Fibroblast of skin of left biceps (primary cell): ENCODE measurements at regions not wholly inside any gene's neighbourhood (a gene's known extent, or its start where the extent isn't known, plus 50 kb on each side); places are given as distances from the start of the nearest gene placed in this dataset.
"Not testable (repeated sequence)": the region's sequence is repeated elsewhere in the genome, so short reads cannot be mapped to it uniquely, and the experiment has no call there.

Experiments used
- DNase-seq, 2 experiments: peaks; one replicate each; pipeline ENCODE4 v3.0.0-alpha.2; 2013; ENCODE audit warnings: low read depth in 2 of 2

GRCh38 chr11:90438069-90438468 is 215.2 kb upstream of the CHORDC1 start:
- no peak for DNase-seq

GRCh38 chr11:90434858-90435257 is 212.0 kb upstream of the CHORDC1 start:
- DNase-seq, result no peak

GRCh38 chr11:90428836-90429235 is 206.0 kb upstream of the CHORDC1 start:
- no peak for DNase-seq

GRCh38 chr11:90426442-90426841 is 203.6 kb upstream of the CHORDC1 start:
- no peak for DNase-seq

- DNase-seq, result no peak
Observed at GRCh38 chr11:90423378-90423777, 200.5 kb upstream of the CHORDC1 start.

GRCh38 chr11:90422787-90423186 is 199.9 kb upstream of the CHORDC1 start:
- DNase-seq, result not testable (repeated sequence)

GRCh38 chr11:90414221-90414620 is 191.4 kb upstream of the CHORDC1 start:
- DNase-seq, result no peak

GRCh38 chr11:90407350-90407749 is 184.5 kb upstream of the CHORDC1 start:
- DNase-seq, result no peak

GRCh38 chr11:90392692-90393091 is 169.8 kb upstream of the CHORDC1 start:
- no peak for DNase-seq

- no peak for DNase-seq
Observed at GRCh38 chr11:90391756-90392155, 168.9 kb upstream of the CHORDC1 start.

GRCh38 chr11:90380206-90380605 is 157.4 kb upstream of the CHORDC1 start:
- DNase-seq, result no peak

GRCh38 chr11:90373971-90374370 is 151.1 kb upstream of the CHORDC1 start:
- no peak for DNase-seq

- DNase-seq, result no peak
Observed at GRCh38 chr11:90364527-90364926, 141.7 kb upstream of the CHORDC1 start.

GRCh38 chr11:90363739-90364138 is 140.9 kb upstream of the CHORDC1 start:
- DNase-seq, result no peak

- no peak for DNase-seq
Observed at GRCh38 chr11:90355200-90355599, 132.4 kb upstream of the CHORDC1 start.

GRCh38 chr11:90349731-90350130 is 126.9 kb upstream of the CHORDC1 start:
- no peak for DNase-seq

GRCh38 chr11:90344546-90344945 is 121.7 kb upstream of the CHORDC1 start:
- no peak for DNase-seq

GRCh38 chr11:90343673-90344072 is 120.8 kb upstream of the CHORDC1 start:
- DNase-seq, result no peak

GRCh38 chr11:90341986-90342385 is 119.1 kb upstream of the CHORDC1 start:
- DNase-seq, result no peak

- DNase-seq, result no peak
Observed at GRCh38 chr11:90332415-90332814, 109.6 kb upstream of the CHORDC1 start.

GRCh38 chr11:90330632-90331031 is 107.8 kb upstream of the CHORDC1 start:
- no peak for DNase-seq

GRCh38 chr11:90329043-90329442 is 106.2 kb upstream of the CHORDC1 start:
- no peak for DNase-seq

GRCh38 chr11:90326647-90327046 is 103.8 kb upstream of the CHORDC1 start:
- DNase-seq, result no peak

GRCh38 chr11:90323289-90323688 is 100.4 kb upstream of the CHORDC1 start:
- DNase-seq, result no peak

- DNase-seq, result no peak
Observed at GRCh38 chr11:90321018-90321417, 98.2 kb upstream of the CHORDC1 start.
